ENCODE measurements at regions not wholly inside any gene's neighbourhood (a gene's known extent, or its start where the extent isn't known, plus 50 kb on each side); places are given as distances from the start of the nearest gene placed in this dataset.

GRCh38 chr1:186569856-186570255 is 108.9 kb upstream of the PDC start:
- TF ChIP-seq CTCF (IDR thresholded peaks at IDR 0.05) (no peak), POLR2A (IDR thresholded peaks at IDR 0.05) (no peak)

Data from heart left ventricle (tissue), 13 donors.